WERI-Rb-1 (cell line): ENCODE measurements at regions not wholly inside any gene's neighbourhood (a gene's known extent, or its start where the extent isn't known, plus 50 kb on each side); places are given as distances from the start of the nearest gene placed in this dataset.
"Not testable (repeated sequence)": the region's sequence is repeated elsewhere in the genome, so short reads cannot be mapped to it uniquely, and the experiment has no call there.

Experiments
- DNase-seq: peaks from one replicate; pipeline ENCODE4 v3.0.0-alpha.2; 2020
- H3K27ac ChIP-seq: fragments of 250-450 bp; sonication (Bioruptor Pico); 2 replicates; pipeline ENCODE4 v1.5.1; 2020; ENCODE audit warnings: mild to moderate bottlenecking, moderate library complexity
- H3K27me3 ChIP-seq: fragments of 250-450 bp; sonication (Bioruptor Pico); 2 replicates; pipeline ENCODE4 v1.5.1; 2021; ENCODE audit warnings: mild to moderate bottlenecking, low read depth, moderate library complexity; ENCODE audit not compliant: insufficient read depth, severe bottlenecking
- H3K36me3 ChIP-seq: fragments of 250-450 bp; sonication (Bioruptor Pico); 2 replicates; pipeline ENCODE4 v1.5.1; 2020; ENCODE audit warnings: mild to moderate bottlenecking, moderate library complexity
- H3K4me3 ChIP-seq: 2 replicates; pipeline ENCODE4 v1.5.1; 2011; ENCODE audit warnings: low read depth, mild to moderate bottlenecking, control low read depth, low read length
- H3K9me3 ChIP-seq: fragments of 250-450 bp; sonication (Bioruptor Pico); 2 replicates; pipeline ENCODE4 v1.5.1; 2021; ENCODE audit warnings: mild to moderate bottlenecking, moderate library complexity; ENCODE audit not compliant: severe bottlenecking
- TF ChIP-seq, protein P1 (sequence below): IDR thresholded peaks from 2 replicates; pipeline ENCODE4 v1.5.1; 2011; ENCODE audit warnings: low read depth, mild to moderate bottlenecking, control low read depth, inconsistent platforms, low read length

DNA sequence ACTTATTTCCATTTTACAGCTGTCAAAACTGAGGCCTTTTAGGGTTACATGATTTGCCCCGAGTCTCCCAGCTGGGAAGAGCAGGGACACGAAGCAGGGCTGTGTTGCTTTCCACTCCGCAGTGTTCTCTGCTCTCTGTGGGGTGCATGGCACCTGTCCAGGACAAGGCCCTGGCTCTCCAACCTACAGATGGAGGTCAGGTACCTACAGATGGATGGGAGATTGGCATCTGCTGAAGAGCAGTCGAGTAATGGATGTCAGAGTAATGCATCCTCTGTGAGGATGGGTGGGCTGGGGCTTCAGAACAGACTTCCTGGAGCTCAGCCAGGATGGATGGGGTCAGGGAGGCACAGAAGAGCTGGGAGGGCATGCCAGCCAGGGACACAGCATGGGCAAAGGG, 85.0 kb downstream of the EMX2 start:
- H3K4me3 ChIP-seq = no peak overlapping the region
- no peak for DNase-seq
- TF ChIP-seq, protein P1, sequence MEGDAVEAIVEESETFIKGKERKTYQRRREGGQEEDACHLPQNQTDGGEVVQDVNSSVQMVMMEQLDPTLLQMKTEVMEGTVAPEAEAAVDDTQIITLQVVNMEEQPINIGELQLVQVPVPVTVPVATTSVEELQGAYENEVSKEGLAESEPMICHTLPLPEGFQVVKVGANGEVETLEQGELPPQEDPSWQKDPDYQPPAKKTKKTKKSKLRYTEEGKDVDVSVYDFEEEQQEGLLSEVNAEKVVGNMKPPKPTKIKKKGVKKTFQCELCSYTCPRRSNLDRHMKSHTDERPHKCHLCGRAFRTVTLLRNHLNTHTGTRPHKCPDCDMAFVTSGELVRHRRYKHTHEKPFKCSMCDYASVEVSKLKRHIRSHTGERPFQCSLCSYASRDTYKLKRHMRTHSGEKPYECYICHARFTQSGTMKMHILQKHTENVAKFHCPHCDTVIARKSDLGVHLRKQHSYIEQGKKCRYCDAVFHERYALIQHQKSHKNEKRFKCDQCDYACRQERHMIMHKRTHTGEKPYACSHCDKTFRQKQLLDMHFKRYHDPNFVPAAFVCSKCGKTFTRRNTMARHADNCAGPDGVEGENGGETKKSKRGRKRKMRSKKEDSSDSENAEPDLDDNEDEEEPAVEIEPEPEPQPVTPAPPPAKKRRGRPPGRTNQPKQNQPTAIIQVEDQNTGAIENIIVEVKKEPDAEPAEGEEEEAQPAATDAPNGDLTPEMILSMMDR = no peak
- H3K27ac ChIP-seq = no peak overlapping the region
- peaks cover 40% of the 10 kb centered on the region for H3K27me3 ChIP-seq
- no peaks in the 10 kb centered on the region for H3K36me3 ChIP-seq
- H3K9me3 ChIP-seq = no peaks in the 10 kb centered on the region

GRCh38 chr10:117629717-117630116, 87.2 kb downstream of the EMX2 start:
- not testable (repeated sequence) for H3K9me3 ChIP-seq, DNase-seq, H3K4me3 ChIP-seq, H3K27ac ChIP-seq, H3K36me3 ChIP-seq
- H3K27me3 ChIP-seq = peaks cover 40% of the 10 kb centered on the region

DNA sequence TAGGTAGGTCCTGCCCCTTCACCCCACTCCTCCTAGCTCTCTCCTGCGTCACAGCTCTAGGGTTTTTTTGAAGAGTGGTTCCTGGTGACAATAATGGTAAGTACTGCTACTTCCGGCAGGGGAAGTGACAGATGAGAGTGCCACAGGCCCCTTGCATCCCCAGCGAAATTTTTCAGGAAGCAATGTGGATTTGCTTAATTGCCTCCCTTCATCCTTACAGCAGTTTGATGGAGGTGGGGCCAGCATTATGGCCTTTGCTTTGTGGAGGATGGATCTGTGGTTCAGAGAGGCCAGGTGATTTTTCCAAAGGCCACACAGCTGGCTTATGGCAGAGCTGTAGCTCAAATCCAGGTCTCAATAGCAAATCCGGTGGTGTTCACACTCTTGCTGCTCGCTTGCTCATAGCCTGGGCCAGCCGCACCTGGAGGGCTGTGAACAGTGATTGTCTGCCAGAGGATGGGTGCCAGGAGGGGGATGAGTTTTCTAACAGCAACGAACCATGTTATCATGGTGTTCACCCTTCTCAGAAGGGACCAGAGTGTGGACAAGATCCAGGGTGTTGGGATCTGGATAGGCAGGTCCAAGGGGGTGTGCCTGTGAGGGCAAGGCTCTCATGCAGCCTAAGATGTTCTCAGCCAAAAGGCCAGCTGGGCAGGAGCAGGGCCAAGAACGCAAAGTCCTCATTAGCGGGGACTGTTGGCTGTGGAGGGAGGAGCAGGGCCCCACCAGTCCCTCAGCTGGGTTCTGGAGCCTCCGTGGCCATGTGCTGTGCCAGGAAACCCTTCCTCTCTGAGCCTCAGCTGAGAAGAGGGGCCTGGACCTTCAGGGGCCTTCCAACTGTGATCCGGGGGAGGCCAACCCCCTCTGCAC, 89.0 kb downstream of the EMX2 start:
- TF ChIP-seq, protein P1 = no peak
- peaks cover 38% of the 10 kb centered on the region for H3K27me3 ChIP-seq
- H3K9me3 ChIP-seq = no peaks in the 10 kb centered on the region
- no peaks in the 10 kb centered on the region for H3K36me3 ChIP-seq
- no peak overlapping the region for H3K27ac ChIP-seq
- H3K4me3 ChIP-seq = no peak overlapping the region
- DNase-seq = no peak

GRCh38 chr10:117632406-117632805, 89.9 kb downstream of the EMX2 start:
- no peak overlapping the region for H3K4me3 ChIP-seq

DNA sequence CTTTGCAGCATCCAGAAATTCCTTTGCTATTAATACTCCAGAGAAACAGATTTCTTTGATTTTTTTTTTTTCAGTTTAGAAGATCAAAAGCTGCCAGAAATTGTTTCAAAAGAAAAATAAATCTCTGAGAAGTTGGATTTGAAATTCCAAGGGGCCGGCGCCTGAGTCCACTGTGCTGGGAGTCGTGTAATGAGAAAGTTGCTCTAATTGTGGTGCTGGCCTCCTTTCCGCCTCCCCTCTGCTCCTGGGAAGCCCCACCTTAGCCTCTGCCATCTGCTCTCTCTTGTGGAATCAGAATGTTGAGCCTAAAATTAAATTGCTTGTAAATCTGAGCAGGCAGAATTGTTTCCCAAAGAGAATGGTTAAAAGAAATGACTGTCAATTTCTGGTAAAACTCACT, 93.3 kb downstream of the EMX2 start:
- DNase-seq = no peak
- H3K9me3 ChIP-seq = no peaks in the 10 kb centered on the region
- H3K27me3 ChIP-seq = peaks cover 23% of the 10 kb centered on the region
- no peak overlapping the region for H3K4me3 ChIP-seq
- no peak overlapping the region for H3K27ac ChIP-seq
- TF ChIP-seq, protein P1 = no peak
- H3K36me3 ChIP-seq = no peaks in the 10 kb centered on the region

More at GRCh38 chr10:117632406-117632805, 89.9 kb downstream of the EMX2 start:
- TF ChIP-seq, protein P1 = no peak
- Histone ChIP-seq H3K27ac (no peak overlapping the region), H3K9me3 (no peaks in the 10 kb centered on the region), H3K36me3 (no peaks in the 10 kb centered on the region), H3K27me3 (peaks cover 38% of the 10 kb centered on the region)
- no peak for DNase-seq

DNA sequence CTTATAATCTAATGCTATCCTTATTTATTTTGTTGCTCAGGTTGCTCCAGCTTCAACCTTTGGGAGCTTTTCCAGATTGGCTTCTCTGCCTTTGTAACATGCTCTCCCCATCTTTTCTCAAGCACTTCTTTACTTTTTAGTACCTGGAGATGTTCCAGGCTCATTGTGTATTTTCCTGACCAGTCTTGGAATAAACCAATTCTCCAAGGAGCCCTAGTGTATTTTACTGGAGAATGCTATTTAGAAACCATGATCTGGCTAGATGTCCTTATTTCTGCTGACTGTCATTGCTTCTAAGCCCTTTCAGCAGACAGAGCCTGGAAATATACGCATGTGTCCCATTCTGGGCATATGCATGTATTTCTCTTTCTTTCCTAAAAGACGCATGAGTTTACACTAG, 95.7 kb downstream of the EMX2 start:
- H3K36me3 ChIP-seq = no peaks in the 10 kb centered on the region
- H3K9me3 ChIP-seq = no peaks in the 10 kb centered on the region
- no peak overlapping the region for H3K27ac ChIP-seq
- DNase-seq = no peak
- peaks cover 17% of the 10 kb centered on the region for H3K27me3 ChIP-seq
- H3K4me3 ChIP-seq = no peak overlapping the region
- TF ChIP-seq, protein P1 = no peak
